Motor neuron (in vitro differentiated cells): ENCODE measurements at regions not wholly inside any gene's neighbourhood (a gene's known extent, or its start where the extent isn't known, plus 50 kb on each side); places are given as distances from the start of the nearest gene placed in this dataset.

Experiments used
- ATAC-seq, 8 experiments: fragments of 200-7000 bp; cut with Tn5 transposase; replicated peaks in 6 of 8; 2 replicates each; pipeline ENCODE4 v1.8.0; 2021; ENCODE audit warnings: mild to moderate bottlenecking in 8 of 8, moderate library complexity in 8 of 8
- H3K27ac ChIP-seq, 2 donors: fragments of 250-450 bp; sonication (Bioruptor Pico); 2 replicates each; pipeline ENCODE4 v1.9.0; 2021; ENCODE audit warnings: antibody characterized with exemption in 2 of 2, mild to moderate bottlenecking in 2 of 2, moderate library complexity in 1 of 2
- H3K4me1 ChIP-seq, 2 donors: fragments of 250-450 bp; sonication (Bioruptor Pico); replicated peaks in 1 of 2; 2 replicates each; pipeline ENCODE4 v1.6.1; 2021; ENCODE audit warnings: antibody characterized with exemption in 2 of 2, mild to moderate bottlenecking in 2 of 2, moderate library complexity in 1 of 2
- H3K4me3 ChIP-seq, 5 donors: fragments of 250-450 bp; sonication (Bioruptor Pico); 2 replicates each; pipeline ENCODE4 v1.9.0; 2021; ENCODE audit warnings: antibody characterized with exemption in 5 of 5, mild to moderate bottlenecking in 5 of 5, moderate library complexity in 4 of 5
- WGBS, 10 experiments: fragments of 450-650 bp; shearing (Covaris generic); methylation state at CpG; one replicate each; pipeline ENCODE4 v1.0.0; 2022; 5-methylcytosine and 5-hydroxymethylcytosine counted together
- in situ Hi-C, 9 experiments: fragments of 400-800 bp; cut with MboI; loops; one replicate each; pipeline ENCODE4 v1.15.0; 2021; ENCODE audit warnings: low sequenced_read_pairs in 9 of 9, low pct_unique_long_range_greater_than_20kb in 2 of 9; ENCODE audit not compliant: unreplicated experiment in 9 of 9

DNA sequence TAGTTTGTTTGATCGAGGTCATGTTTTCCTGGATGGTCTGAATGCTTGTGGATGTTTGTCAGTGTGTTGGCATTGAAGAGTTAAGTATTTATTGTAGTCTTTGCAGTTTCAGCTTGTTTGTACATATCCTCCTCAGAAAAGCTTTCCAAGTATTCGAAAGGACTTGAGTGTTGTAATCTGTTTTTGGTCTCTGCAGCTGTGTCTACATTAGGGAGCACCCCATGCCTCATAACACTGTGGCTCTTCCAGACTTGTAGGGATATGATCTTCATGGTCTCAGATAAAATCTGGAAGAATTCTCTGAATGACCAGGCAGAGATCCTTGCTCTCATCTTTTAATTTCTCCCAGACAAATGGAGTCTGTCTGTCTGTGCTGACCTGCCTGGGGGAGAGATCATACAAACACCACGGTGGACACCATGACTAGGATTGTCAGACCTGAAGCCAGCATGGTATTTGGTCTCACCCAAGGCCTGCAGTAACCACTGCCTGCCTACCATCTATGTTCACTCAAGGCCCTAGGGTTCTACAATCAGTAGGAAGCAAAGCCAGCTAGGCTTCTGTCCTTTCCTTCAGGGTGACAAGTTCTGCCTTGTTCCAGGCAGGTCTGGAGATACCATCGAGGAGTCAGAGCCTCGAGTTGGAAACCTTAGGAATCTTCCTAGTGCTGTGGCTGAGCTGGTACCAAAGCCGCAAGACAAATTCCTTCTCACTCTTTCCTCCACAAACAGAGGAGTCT, 114.7 kb upstream of the KHDRBS2 start:
- ATAC-seq = no peak
- WGBS, 10 experiments = 0 to 94% (median 64%) methylated on average over 1 to 5 of the region's 6 CpGs; no CpG with 5 or more reads in 1 of the 10 experiments
- in situ Hi-C loops = no loop called here
- Histone ChIP-seq H3K27ac (no peak overlapping the region), H3K4me1 (no peaks in the 10 kb centered on the region), H3K4me3 (no peak overlapping the region)

DNA sequence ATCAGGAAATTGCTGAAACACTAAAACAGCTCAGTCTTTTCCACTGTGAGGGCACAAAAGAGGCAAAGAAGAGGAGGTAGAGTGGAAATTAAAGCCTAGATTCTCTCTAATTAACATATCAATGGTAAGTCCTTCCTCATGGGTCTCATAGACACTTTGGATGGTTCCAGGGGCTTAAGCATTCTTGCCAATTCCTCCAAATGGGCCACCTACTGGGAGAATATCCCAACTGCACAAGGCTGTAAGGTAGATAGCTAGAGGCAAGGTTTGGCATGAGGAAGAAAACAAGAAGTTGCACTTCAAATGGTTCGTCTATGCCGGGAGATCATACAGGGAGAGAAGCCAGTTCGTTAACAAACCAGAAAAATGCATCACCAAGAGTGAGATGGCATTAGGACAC, 107.6 kb upstream of the KHDRBS2 start:
- Histone ChIP-seq H3K27ac (no peak overlapping the region), H3K4me1 (no peaks in the 10 kb centered on the region), H3K4me3 (no peak overlapping the region)
- ATAC-seq = no peak
- in situ Hi-C loops = no loop called here
- WGBS, 10 experiments = 6 to 100% (median 84%) methylated on average over 1 to 3 of the region's 3 CpGs; no CpG with 5 or more reads in 3 of the 10 experiments

DNA sequence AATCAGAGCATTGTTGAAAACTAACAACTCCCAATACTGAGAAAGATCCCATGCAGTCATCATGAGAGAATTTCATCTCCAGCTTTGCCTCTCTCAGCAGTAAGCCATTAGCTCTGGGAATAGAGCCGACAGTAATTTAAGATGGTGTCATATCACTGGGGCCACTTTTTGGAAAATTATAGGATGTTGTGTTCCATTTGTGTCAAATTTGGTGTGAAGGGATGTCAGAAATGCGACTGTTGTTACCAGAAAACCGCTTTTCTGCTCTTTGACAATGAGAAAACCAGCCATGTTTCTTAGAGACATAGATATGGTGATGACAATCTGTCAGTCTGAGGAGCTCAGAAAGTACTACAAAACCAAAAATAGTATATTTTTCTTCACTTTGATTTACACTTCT, 106.3 kb upstream of the KHDRBS2 start:
- WGBS, 10 experiments = 10 to 100% (median 52%) methylated on average over 1 to 3 of the region's 3 CpGs; no CpG with 5 or more reads in 2 of the 10 experiments
- Histone ChIP-seq H3K4me1 (no peaks in the 10 kb centered on the region), H3K4me3 (no peak overlapping the region), H3K27ac (no peak overlapping the region)
- in situ Hi-C loops = no loop called here
- no peak for ATAC-seq

DNA sequence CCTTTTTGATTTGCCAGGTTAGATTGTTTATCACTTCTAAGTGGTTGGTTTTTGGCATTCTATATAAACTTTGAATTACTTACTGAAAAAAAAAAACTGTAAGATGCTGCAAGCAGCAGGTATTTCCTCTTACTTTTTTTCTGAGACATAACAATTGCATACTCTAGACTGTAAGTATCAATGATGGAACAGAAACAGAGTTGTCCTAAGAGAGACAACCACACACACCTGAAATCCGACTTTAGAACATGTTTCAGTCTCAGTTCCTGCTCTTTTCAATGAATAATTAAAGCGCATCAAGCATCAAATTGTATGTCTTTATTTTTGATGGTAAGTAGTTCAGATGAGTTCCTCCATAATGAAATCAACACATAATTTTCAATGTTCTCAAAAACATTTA, 105.3 kb upstream of the KHDRBS2 start:
- no peak for ATAC-seq
- WGBS, 10 experiments = 11 to 100% (median 40%) methylated on average over 1 to 2 of the region's 2 CpGs; no CpG with 5 or more reads in 3 of the 10 experiments
- in situ Hi-C loops = no loop called here
- Histone ChIP-seq H3K27ac (no peak overlapping the region), H3K4me1 (no peaks in the 10 kb centered on the region), H3K4me3 (no peak overlapping the region)

DNA sequence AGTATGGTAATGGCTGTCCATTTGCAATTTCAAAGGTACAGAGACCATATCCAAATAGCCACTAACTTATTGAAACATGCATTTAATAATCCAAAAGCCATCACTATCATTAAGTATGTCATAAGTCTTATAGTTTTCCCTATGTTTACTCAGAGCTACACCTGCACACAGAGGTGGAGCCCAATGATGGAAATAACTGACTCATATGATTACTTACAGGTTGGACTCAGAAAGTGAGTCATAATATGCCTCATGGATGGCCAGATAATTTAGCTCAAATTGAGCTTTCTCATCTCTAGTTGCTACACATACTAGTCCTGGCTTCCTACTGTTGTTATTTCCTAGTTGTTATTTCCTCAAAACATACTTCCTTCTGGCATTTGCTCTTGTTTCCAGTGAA, 104.4 kb upstream of the KHDRBS2 start:
- peak in 2 of 8 experiments; percentile 28 to 60 for ATAC-seq
- Histone ChIP-seq H3K27ac (no peak overlapping the region), H3K4me3 (no peak overlapping the region), H3K4me1 (no peaks in the 10 kb centered on the region)
- in situ Hi-C loops = no loop called here

DNA sequence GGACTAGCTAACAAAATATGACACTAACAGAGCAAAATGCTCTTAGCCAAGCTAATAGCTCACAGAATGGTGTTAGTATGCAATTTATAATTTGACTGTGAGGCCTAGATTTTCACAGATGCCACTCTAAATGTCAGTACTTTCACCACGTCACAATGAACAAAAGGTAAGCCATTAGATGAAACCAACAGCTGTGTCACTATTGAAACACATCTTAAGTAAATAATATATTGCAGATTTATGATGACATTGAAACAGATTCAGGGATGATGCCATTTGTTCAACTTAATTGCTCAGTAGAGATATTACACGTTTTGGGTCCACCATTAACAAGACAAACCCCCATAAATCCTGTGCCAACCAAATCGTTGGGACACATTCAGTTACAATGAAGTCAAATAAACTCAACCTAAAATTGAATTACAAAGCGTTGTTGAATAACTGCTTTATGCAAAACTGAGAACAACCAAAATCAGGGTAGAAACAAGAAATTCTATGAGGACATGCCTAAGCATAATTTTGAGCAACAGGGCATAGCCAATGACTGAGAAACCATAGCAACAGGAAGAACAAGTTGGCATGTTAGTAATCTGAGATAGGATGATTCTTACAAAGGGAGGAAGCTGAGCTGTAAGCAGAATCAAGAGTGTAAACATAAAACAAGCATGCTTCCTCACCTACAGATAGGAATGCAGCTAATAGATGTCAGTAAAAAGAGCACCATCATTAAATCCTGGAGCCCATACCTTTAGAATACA, 85.6 kb upstream of the KHDRBS2 start:
- in situ Hi-C loops = no loop called here
- 0 to 28% (median 10%) methylated on average over 1 to 4 of the region's 4 CpGs; no CpG with 5 or more reads in 2 of the 10 experiments for WGBS, 10 experiments
- Histone ChIP-seq H3K27ac (peak overlapping the region in 1 of 2 donors; percentile 29), H3K4me3 (no peak overlapping the region), H3K4me1 (peaks cover 5 to 24% of the 10 kb centered on the region in 2 donors)
- peak in 5 of 8 experiments; percentile 72 to 89 (median 78) for ATAC-seq

DNA sequence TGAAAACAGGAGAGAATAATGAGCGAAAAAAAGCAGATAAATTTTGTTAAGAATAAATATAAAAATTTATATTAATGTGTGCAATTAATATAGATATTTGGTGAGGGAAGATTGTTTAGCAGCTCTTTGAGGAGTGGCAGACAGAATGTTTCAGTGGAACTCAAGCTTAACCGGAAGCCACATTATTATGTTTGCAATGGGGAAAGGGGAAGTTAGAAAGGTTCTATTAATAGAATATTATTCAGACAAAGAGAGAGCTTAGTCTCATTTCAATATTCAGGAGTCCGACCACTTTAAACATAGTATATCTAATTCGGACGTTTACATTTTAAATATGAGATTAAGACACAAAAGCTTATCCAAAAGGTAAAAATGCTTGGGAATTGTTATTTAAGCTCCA, 81.6 kb upstream of the KHDRBS2 start:
- H3K27ac ChIP-seq = no peak overlapping the region
- ATAC-seq = no peak
- in situ Hi-C loops = no loop called here
- peaks cover 5 to 24% of the 10 kb centered on the region in 2 donors for H3K4me1 ChIP-seq
- no peak overlapping the region for H3K4me3 ChIP-seq
- WGBS, 10 experiments = 2 to 87% (median 59%) methylated on average over 2 to 5 of the region's 5 CpGs

DNA sequence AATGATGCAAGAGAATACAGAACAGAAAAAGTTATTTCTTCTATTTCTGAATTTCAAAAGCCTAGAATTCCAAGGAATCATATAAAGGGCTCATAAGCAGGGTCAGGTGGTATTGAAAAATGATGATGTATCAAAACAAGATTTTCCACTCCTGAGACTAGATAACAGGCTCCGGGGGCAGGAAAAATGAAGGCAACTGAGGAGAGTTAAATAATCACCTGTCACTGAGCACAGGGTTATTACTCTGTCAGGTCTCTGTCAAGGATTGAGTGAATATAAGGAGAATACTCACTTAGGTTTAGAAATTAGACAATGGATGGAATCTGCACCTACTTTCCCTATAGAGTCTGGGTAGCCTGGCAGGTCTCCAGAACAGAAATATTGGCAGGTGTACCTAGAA, 76.1 kb upstream of the KHDRBS2 start:
- WGBS, 10 experiments = 40 to 100% (median 80%) methylated on average over 1 of the region's 1 CpG; no CpG with 5 or more reads in 5 of the 10 experiments
- no peak overlapping the region for H3K4me3 ChIP-seq
- in situ Hi-C loops = no loop called here

DNA sequence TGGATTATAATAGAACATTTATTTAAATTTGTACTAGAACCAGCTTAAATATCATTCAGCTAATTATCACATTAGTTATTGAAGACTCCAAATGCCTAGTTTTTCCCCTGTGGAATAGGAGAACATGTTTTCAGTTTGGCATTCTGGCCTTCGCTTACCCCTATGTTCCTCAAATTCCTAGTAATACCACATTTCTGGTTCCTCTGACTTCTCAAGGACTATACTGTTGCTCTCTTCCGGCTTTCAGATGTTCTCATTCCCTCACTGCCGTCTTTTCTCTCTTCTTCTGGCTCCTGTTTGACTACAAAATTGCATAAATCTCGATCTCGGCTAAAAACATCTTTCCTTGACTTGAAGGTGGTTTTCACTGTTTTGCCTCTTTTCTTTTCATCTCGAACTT, 71.8 kb upstream of the KHDRBS2 start:
- Histone ChIP-seq H3K27ac (no peak overlapping the region), H3K4me3 (no peak overlapping the region), H3K4me1 (no peaks in the 10 kb centered on the region)
- no peak for ATAC-seq
- in situ Hi-C loops = no loop called here
- 27 to 89% (median 74%) methylated on average over 2 to 6 of the region's 6 CpGs for WGBS, 10 experiments

More for the DNA sequence above, 76.1 kb upstream of the KHDRBS2 start:
- Histone ChIP-seq H3K4me1 (no peaks in the 10 kb centered on the region), H3K27ac (no peak overlapping the region)
- no peak for ATAC-seq

DNA sequence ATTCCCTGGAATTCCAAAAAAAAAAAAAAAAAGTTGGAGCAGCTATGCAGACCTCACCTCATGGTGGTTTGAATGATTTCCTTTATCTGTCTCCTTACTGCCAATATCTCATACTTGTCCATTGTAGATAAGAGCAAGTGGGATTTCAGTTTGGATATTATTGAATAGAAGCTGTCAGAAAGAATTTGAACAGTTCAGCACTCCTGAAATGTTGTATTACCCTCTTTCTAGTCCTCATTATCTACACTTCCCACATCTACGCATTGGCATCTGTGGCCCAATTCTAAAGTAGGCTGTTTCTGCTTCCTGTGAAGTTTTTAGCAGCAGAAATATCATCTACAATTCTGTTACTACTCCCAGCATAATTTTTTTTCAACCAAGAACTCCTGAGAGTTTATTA, 68.2 kb upstream of the KHDRBS2 start:
- in situ Hi-C loops = no loop called here
- no peak for ATAC-seq

DNA sequence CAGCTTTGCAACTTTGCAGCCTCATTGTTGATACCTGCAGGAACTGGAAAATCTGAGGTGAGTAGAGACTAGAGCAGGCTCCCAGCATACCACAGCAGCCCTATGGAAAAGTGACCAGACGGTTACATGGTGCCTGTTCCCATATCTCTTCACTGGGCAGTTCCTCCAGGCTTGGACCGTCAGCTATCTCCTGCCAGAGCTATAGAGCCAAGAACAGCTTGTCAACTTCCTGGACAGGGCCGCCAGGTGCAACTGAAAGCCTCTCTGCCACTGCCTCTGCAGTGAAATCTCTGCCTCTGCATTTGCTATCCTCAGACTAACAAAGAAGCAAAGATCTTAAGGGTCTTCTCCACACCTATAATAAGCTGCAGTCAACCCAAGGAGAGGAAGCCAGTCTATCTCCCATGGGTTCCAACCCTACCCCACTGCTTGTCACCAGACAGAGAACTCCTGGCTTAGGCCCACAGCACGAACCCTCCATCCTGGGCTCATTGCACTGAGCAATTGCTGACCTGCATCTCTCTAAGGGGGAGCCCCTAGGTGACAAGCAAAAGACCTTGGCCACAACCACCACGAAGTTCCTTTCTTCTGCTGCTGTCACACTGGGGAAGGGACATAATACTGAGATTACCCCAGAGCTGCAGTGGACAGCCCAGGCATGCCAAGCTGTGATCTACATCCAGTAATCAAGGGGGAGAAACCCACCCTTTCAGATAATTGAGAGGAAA, 60.1 kb upstream of the KHDRBS2 start:
- H3K4me1 ChIP-seq = no peaks in the 10 kb centered on the region
- in situ Hi-C loops = no loop called here
- H3K4me3 ChIP-seq = no peak overlapping the region
- no peak for ATAC-seq
- no peak overlapping the region for H3K27ac ChIP-seq
- 0 to 100% (median 60%) methylated on average over 1 to 5 of the region's 5 CpGs; no CpG with 5 or more reads in 3 of the 10 experiments for WGBS, 10 experiments

More for the DNA sequence above, 68.2 kb upstream of the KHDRBS2 start:
- 0 to 100% (median 70%) methylated on average over 1 of the region's 1 CpG; no CpG with 5 or more reads in 3 of the 10 experiments for WGBS, 10 experiments
- H3K27ac ChIP-seq = no peak overlapping the region
- no peak overlapping the region for H3K4me3 ChIP-seq
- H3K4me1 ChIP-seq = no peaks in the 10 kb centered on the region

DNA sequence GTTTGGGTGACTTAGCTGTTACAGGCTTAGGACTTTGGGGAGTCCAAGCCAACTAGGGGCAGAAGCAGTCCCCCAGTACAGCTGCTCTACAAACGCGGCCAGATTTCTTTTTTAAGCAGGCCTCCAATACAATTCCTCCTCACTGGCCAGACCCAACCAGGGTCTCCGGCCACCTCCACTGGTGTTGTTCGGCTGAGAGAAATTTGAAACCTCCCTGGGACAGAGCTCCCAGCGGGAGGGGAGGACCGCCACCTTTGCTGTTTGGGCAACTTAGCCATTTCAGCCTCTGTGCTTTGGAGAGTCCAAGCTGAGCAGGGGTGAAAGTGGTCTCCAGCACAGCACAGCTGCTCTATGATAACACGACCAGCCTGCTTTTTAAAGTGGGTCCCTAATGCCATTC, 59.4 kb upstream of the KHDRBS2 start:
- ATAC-seq = no peak

DNA sequence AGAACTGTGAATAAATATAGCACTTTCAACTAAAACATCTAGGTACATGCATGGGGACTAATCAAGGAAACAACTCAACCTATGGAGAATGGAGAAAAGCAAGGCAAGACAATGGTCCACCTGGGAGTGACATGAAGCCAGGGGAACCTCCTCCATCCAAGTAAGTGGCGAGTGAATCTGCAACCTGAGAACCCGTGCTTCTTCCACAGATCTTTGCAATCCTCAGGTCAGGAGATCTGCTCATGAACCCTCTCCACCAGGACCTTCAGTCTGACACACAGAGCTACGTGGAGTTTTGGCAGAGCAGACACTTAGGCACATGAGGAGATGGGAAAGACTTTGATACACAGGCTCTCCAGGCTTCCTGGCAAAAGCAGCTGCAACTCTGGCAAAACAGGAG, 58.8 kb upstream of the KHDRBS2 start:
- WGBS, 10 experiments = 0 to 83% (median 40%) methylated on average over 1 to 2 of the region's 3 CpGs; no CpG with 5 or more reads in 5 of the 10 experiments
- H3K4me1 ChIP-seq = no peaks in the 10 kb centered on the region
- H3K27ac ChIP-seq = no peak overlapping the region
- no peak overlapping the region for H3K4me3 ChIP-seq
- in situ Hi-C loops = no loop called here
- ATAC-seq = no peak

More for the DNA sequence above, 59.4 kb upstream of the KHDRBS2 start:
- WGBS, 10 experiments = 10 to 90% (median 70%) methylated on average over 1 to 5 of the region's 7 CpGs; no CpG with 5 or more reads in 4 of the 10 experiments
- Histone ChIP-seq H3K4me3 (no peak overlapping the region), H3K4me1 (no peaks in the 10 kb centered on the region), H3K27ac (no peak overlapping the region)
- in situ Hi-C loops = no loop called here
